Endothelial cell of umbilical vein (primary cell): ENCODE measurements at regions not wholly inside any gene's neighbourhood (a gene's known extent, or its start where the extent isn't known, plus 50 kb on each side); places are given as distances from the start of the nearest gene placed in this dataset.

Source experiments
- BruUV-seq: library from RNA; stranded (reverse); fragments of 400-500 nt; replicated peaks from 2 replicates; lab custom pipeline; 2021; lab: Mats Ljungman, UMichigan
- CTCF ChIA-PET: fragments of 300-600, 350-600 bp; sonication (Branson Sonifier 250); formaldehyde crosslinking; loops from one replicate; lab custom pipeline; 2021; ENCODE audit warnings: antibody characterized with exemption, inconsistent platforms; lab: Charles Lee
- POLR2A ChIA-PET: fragments of 300-600, 350-600 bp; sonication (Branson Sonifier 250); formaldehyde crosslinking; loops from one replicate; lab custom pipeline; 2021; ENCODE audit warnings: antibody characterized with exemption, inconsistent platforms; lab: Charles Lee
- DNase-seq: peaks from one replicate; pipeline ENCODE4 v3.0.0-alpha.2; 2011; ENCODE audit warnings: low read depth, low spot score
- FAIRE-seq: peaks from 2 replicates; lab custom pipeline; 2011; peaks lifted over from hg19 to GRCh38; lab: Jason Lieb, UNC
- H2AFZ ChIP-seq: 2 replicates; pipeline ENCODE4 v1.6.0; 2012; ENCODE audit warnings: low read depth, low read length, control low read depth, inconsistent platforms
- H3K27ac ChIP-seq: 2 replicates; pipeline ENCODE4 v1.5.1; 2011; ENCODE audit warnings: low read depth, mild to moderate bottlenecking, control low read depth, low read length, moderate library complexity; ENCODE audit not compliant: insufficient read depth
- H3K27me3 ChIP-seq, 2 experiments: 2 replicates each; pipeline versions ENCODE4 v1.6.0 to v1.6.1; 2011; ENCODE audit warnings: low read length in 2 of 2, mixed read lengths in 1 of 2; ENCODE audit not compliant: control insufficient read depth in 2 of 2, insufficient read depth in 2 of 2
- H3K36me3 ChIP-seq, 2 experiments: 2 replicates in 1 of 2; 3 replicates in 1 of 2; pipeline ENCODE4 v1.5.1; 2011; ENCODE audit warnings: low read length in 2 of 2, mild to moderate bottlenecking in 1 of 2, moderate library complexity in 1 of 2; ENCODE audit not compliant: control insufficient read depth in 2 of 2, insufficient read depth in 2 of 2; ENCODE audit errors: extremely low read depth in 1 of 2
- H3K4me1 ChIP-seq: 3 replicates; pipeline ENCODE4 v1.5.1; 2011; ENCODE audit warnings: mild to moderate bottlenecking, low read length; ENCODE audit not compliant: control insufficient read depth, insufficient read depth; ENCODE audit errors: extremely low read depth
- H3K4me2 ChIP-seq: 2 replicates; pipeline ENCODE4 v1.6.1; 2011; ENCODE audit warnings: low read length, control low read depth, mixed read lengths; ENCODE audit not compliant: insufficient read depth
- H3K4me3 ChIP-seq, 3 experiments: fragments of 200-600 bp in 1 of 3; sonication (generic), shearing (Covaris generic) in 1 of 3; replicated peaks in 1 of 3; 2 replicates each; pipeline ENCODE4 v1.5.1; 2011 to 2016; ENCODE audit warnings: control low read depth in 3 of 3, low read length in 3 of 3, mild to moderate bottlenecking in 2 of 3, inconsistent platforms in 1 of 3, low read depth in 1 of 3, moderate library complexity in 1 of 3; ENCODE audit not compliant: insufficient read depth in 1 of 3
- H3K79me2 ChIP-seq: 2 replicates; pipeline ENCODE4 v1.6.0; 2012; ENCODE audit warnings: low read length, inconsistent platforms; ENCODE audit not compliant: control insufficient read depth, insufficient read depth
- H3K9ac ChIP-seq: replicated peaks from 2 replicates; pipeline ENCODE3; 2011; ENCODE audit warnings: low read length, control low read depth; ENCODE audit not compliant: insufficient read depth; ENCODE audit errors: extremely low read depth
- H3K9me1 ChIP-seq: replicated peaks from 3 replicates; pipeline ENCODE4 v1.6.0; 2011; ENCODE audit warnings: mild to moderate bottlenecking, low read length; ENCODE audit not compliant: control insufficient read depth, insufficient read depth; ENCODE audit errors: extremely low read depth
- H3K9me3 ChIP-seq: replicated peaks from 2 replicates; pipeline ENCODE4 v1.5.1; 2012; ENCODE audit warnings: low read length, inconsistent platforms; ENCODE audit not compliant: control insufficient read depth, insufficient read depth
- H4K20me1 ChIP-seq: replicated peaks from 2 replicates; pipeline ENCODE3; 2011; ENCODE audit warnings: mild to moderate bottlenecking, low read length; ENCODE audit not compliant: control insufficient read depth, insufficient read depth; ENCODE audit errors: extremely low read depth
- CTCF ChIP-seq, 2 donors: IDR thresholded peaks; 1 replicate in 1 of 2; 2 replicates in 1 of 2; pipeline ENCODE4 v1.5.1; 2011; ENCODE audit warnings: low read length in 2 of 2, mild to moderate bottlenecking in 2 of 2, moderate library complexity in 2 of 2, control low read depth in 1 of 2, inconsistent platforms in 1 of 2, low read depth in 1 of 2; ENCODE audit not compliant: insufficient read depth in 1 of 2; ENCODE audit errors: extremely low read depth in 1 of 2
- EZH2 ChIP-seq: IDR thresholded peaks from 2 replicates; pipeline ENCODE4 v1.6.1; 2012; ENCODE audit warnings: borderline replicate concordance, low read depth, mild to moderate bottlenecking, moderate library complexity, low read length, inconsistent platforms; ENCODE audit not compliant: severe bottlenecking
- FOS ChIP-seq: IDR thresholded peaks from 2 replicates; pipeline ENCODE4 v1.6.1; 2011; ENCODE audit warnings: mild to moderate bottlenecking, low read length, moderate library complexity, borderline replicate concordance; ENCODE audit not compliant: insufficient read depth
- GATA2 ChIP-seq: IDR thresholded peaks from 2 replicates; pipeline ENCODE4 v1.7.0; 2011; ENCODE audit warnings: low read depth, mild to moderate bottlenecking, moderate library complexity, mixed read lengths, low read length; ENCODE audit not compliant: insufficient read length, insufficient read depth
- JUN ChIP-seq: IDR thresholded peaks from 2 replicates; pipeline ENCODE4 v1.6.1; 2011; ENCODE audit warnings: borderline replicate concordance, low read depth; ENCODE audit not compliant: insufficient read length, insufficient read depth
- MAX ChIP-seq: IDR thresholded peaks from 2 replicates; pipeline ENCODE4 v1.6.1; 2011; ENCODE audit not compliant: insufficient read depth, insufficient read length
- MYC ChIP-seq: IDR thresholded peaks from one replicate; pipeline ENCODE4 v1.6.1; 2011; ENCODE audit warnings: mild to moderate bottlenecking, low read depth, low read length
- POLR2A ChIP-seq: IDR thresholded peaks from 2 replicates; pipeline ENCODE4 v1.6.1; 2012; ENCODE audit warnings: low read depth, mild to moderate bottlenecking, control low read depth, low read length
- POLR2AphosphoS5 ChIP-seq: IDR thresholded peaks from 2 replicates; pipeline ENCODE4 v1.6.1; 2012; ENCODE audit warnings: low read depth, mild to moderate bottlenecking, control low read depth, low read length, moderate library complexity; ENCODE audit not compliant: insufficient read depth
- dilution Hi-C: fragments of 300-500 bp; cut with MboI; formaldehyde crosslinking; loops from one replicate; pipeline ENCODE4 v1.15.0; 2019; ENCODE audit warnings: low sequenced_read_pairs; ENCODE audit not compliant: extremely low pct_ligation_motif_present
- intact Hi-C: fragments of 100-400 bp; cut with micrococcal nuclease; formaldehyde crosslinking; loops from one replicate; pipeline ENCODE4 v1.10.0; 2022

- Histone ChIP-seq H3K79me2 (no peaks in the 10 kb centered on the region), H3K27ac (no peak overlapping the region), H3K9ac (no peak overlapping the region), H3K36me3 (no peaks in the 10 kb centered on the region), H3K4me2 (no peak overlapping the region), H3K9me3 (no peaks in the 10 kb centered on the region), H3K4me3 (no peak overlapping the region), H3K27me3 (no peaks in the 10 kb centered on the region), H2AFZ (no peak overlapping the region), H3K9me1 (no peaks in the 10 kb centered on the region), H4K20me1 (no peaks in the 10 kb centered on the region), H3K4me1 (no peaks in the 10 kb centered on the region)
- dilution Hi-C loops: no loop called here
- no TSS peak for BruUV-seq
- no peak for FAIRE-seq
- DNase-seq: no peak
- POLR2A ChIA-PET: no interaction called here
- TF ChIP-seq POLR2A (no peak), CTCF (IDR thresholded peaks at IDR 0.05; ENCODE audit: extremely low read depth in 1 of 2, insufficient read depth in 1 of 2, low read depth in 1 of 2, low read length in 2 of 2) (no peak), MAX (no peak), POLR2AphosphoS5 (no peak), FOS (no peak), JUN (no peak), EZH2 (no peak), MYC (no peak), GATA2 (no peak)
- CTCF ChIA-PET: interaction anchor here (1.0 to 1.5 kb wide), 2 partner anchors 16 to 25 kb away, joined by 3 read pairs; no protein-coding TSS in a partner anchor
- intact Hi-C loops: no loop called here
Measured at GRCh38 chr4:151955721-151956380, 195.0 kb upstream of the GATB start.
